Endodermal cell (in vitro differentiated cells): ENCODE measurements at regions not wholly inside any gene's neighbourhood (a gene's known extent, or its start where the extent isn't known, plus 50 kb on each side); places are given as distances from the start of the nearest gene placed in this dataset.

Source experiments
- DNase-seq: peaks from one replicate; pipeline ENCODE4 v3.0.0-alpha.2; 2017
- H3K27ac ChIP-seq: 2 replicates; pipeline ENCODE4 v1.5.1; 2013; ENCODE audit warnings: mild to moderate bottlenecking, low read depth, low read length, moderate library complexity
- H3K27me3 ChIP-seq: 2 replicates; pipeline ENCODE4 v1.6.1; 2013; ENCODE audit warnings: mild to moderate bottlenecking, low read length, moderate library complexity; ENCODE audit not compliant: insufficient read depth, control insufficient read depth, poor library complexity, severe bottlenecking
- H3K36me3 ChIP-seq: 2 replicates; pipeline ENCODE4 v1.7.0; 2013; ENCODE audit warnings: mild to moderate bottlenecking, low read length, moderate library complexity; ENCODE audit not compliant: control insufficient read depth, insufficient read depth
- H3K4me1 ChIP-seq: one replicate; pipeline ENCODE4 v1.7.0; 2013; ENCODE audit warnings: low read length; ENCODE audit not compliant: control insufficient read depth, insufficient read depth
- H3K4me3 ChIP-seq: 2 replicates; pipeline ENCODE4 v1.5.1; 2013; ENCODE audit warnings: mild to moderate bottlenecking, low read length, moderate library complexity
- H3K9ac ChIP-seq: 2 replicates; pipeline ENCODE4 v1.6.1; 2013; ENCODE audit warnings: mild to moderate bottlenecking, low read length, moderate library complexity; ENCODE audit not compliant: poor library complexity, severe bottlenecking; ENCODE audit errors: extremely low read depth
- H3K9me3 ChIP-seq: 2 replicates; pipeline ENCODE4 v1.6.1; 2013; ENCODE audit warnings: mild to moderate bottlenecking, low read length, moderate library complexity; ENCODE audit not compliant: control insufficient read depth
- H3K27ac Mint-ChIP-seq: 2 replicates; pipeline ENCODE4 v1.8.0; 2020; ENCODE audit warnings: mixed read lengths
- H3K27me3 Mint-ChIP-seq: 2 replicates; pipeline ENCODE4 v1.8.0; 2021; ENCODE audit warnings: mild to moderate bottlenecking, mixed read lengths; ENCODE audit not compliant: insufficient read depth
- H3K36me3 Mint-ChIP-seq: 2 replicates; pipeline ENCODE4 v1.8.0; 2020; ENCODE audit warnings: low read depth, mixed read lengths
- H3K4me1 Mint-ChIP-seq: 2 replicates; pipeline ENCODE4 v1.8.0; 2020; ENCODE audit warnings: mixed read lengths
- H3K4me3 Mint-ChIP-seq: 2 replicates; pipeline ENCODE4 v1.8.0; 2020; ENCODE audit warnings: mild to moderate bottlenecking, moderate library complexity, mixed read lengths
- H3K9me3 Mint-ChIP-seq: 2 replicates; pipeline ENCODE4 v1.8.0; 2020; ENCODE audit warnings: mild to moderate bottlenecking, mixed read lengths
- WGBS, 2 experiments: methylation state at CpG; one replicate each; pipeline versions ENCODE4 v1.1.5 to v1.1.7; 2013; ENCODE audit warnings: missing lambda C conversion rate in 2 of 2, mixed read lengths in 1 of 2; ENCODE audit not compliant: insufficient coverage in 1 of 2, insufficient read length in 1 of 2; 5-methylcytosine and 5-hydroxymethylcytosine counted together
- TF ChIP-seq, protein P1 (sequence below): fragments of 200-600 bp; sonication (generic); conservative IDR thresholded peaks from 2 replicates; pipeline ENCODE4 v1.5.0; 2021; ENCODE audit warnings: antibody characterized with exemption, mild to moderate bottlenecking

DNA sequence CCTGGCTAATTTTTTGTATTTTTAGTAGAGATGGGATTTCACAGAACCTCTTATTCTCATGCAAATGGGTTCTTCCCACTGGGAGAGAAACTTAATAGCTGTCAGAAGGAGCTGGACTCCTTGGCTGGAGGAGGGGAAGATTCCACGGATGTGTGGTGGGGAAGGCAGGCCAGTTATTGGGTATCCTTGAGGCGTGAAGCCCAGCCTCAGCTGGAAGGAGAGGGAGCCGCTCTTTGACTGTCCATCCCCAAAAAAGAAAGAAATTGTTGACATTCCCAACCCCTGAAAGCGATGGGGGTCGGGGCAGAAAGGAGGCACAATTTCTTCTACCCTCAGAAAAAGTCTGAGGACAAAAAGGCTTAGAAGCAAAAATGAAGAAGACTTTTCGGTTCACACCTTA is 983.1 kb upstream of the PABPC4L start:
- Histone ChIP-seq H3K27ac (no peak overlapping the region), H3K9me3 (peaks cover 8% of the 10 kb centered on the region), H3K27me3 (no peaks in the 10 kb centered on the region), H3K4me1 (no peaks in the 10 kb centered on the region), H3K4me3 (no peak overlapping the region), H3K36me3 (no peaks in the 10 kb centered on the region), H3K9ac (no peak overlapping the region)
- WGBS, 2 experiments, result 47 to 72% methylated on average over 3 to 6 of the region's 6 CpGs
- Mint-ChIP-seq H3K27ac (no peak overlapping the region), H3K27me3 (no peaks in the 10 kb centered on the region), H3K4me1 (peaks cover 10% of the 10 kb centered on the region), H3K36me3 (no peaks in the 10 kb centered on the region), H3K9me3 (peaks cover 32% of the 10 kb centered on the region), H3K4me3 (no peak overlapping the region)
- TF ChIP-seq, protein P1, sequence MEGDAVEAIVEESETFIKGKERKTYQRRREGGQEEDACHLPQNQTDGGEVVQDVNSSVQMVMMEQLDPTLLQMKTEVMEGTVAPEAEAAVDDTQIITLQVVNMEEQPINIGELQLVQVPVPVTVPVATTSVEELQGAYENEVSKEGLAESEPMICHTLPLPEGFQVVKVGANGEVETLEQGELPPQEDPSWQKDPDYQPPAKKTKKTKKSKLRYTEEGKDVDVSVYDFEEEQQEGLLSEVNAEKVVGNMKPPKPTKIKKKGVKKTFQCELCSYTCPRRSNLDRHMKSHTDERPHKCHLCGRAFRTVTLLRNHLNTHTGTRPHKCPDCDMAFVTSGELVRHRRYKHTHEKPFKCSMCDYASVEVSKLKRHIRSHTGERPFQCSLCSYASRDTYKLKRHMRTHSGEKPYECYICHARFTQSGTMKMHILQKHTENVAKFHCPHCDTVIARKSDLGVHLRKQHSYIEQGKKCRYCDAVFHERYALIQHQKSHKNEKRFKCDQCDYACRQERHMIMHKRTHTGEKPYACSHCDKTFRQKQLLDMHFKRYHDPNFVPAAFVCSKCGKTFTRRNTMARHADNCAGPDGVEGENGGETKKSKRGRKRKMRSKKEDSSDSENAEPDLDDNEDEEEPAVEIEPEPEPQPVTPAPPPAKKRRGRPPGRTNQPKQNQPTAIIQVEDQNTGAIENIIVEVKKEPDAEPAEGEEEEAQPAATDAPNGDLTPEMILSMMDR, result no peak
- DNase-seq, result peak; percentile 60

DNA sequence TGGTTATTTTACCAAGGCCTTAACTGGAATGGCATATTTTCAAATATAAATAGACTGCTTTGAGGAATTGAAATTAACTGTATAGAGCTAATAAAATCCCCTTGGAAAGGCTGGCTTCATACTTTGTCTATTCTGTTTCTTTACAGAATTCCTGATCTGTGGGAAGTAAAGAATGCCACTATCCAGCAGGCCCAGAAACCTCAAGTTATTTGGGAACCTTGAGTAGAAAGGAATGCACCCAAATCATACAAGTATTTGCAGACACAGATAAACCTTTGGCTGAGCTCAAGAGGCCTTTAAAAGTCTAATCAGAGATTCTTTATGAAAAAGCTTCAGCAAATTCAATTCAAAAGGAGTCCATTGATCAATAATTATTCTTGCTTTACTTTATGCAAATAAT is 975.7 kb upstream of the PABPC4L start:
- no peak overlapping the region for H3K4me3 ChIP-seq
- H3K9me3 ChIP-seq, result peaks cover 10% of the 10 kb centered on the region
- no peak for DNase-seq
- Mint-ChIP-seq H3K9me3 (peaks cover 35% of the 10 kb centered on the region), H3K27me3 (no peaks in the 10 kb centered on the region), H3K27ac (no peak overlapping the region), H3K36me3 (peaks cover 7% of the 10 kb centered on the region), H3K4me3 (no peak overlapping the region), H3K4me1 (no peaks in the 10 kb centered on the region)
- no peaks in the 10 kb centered on the region for H3K27me3 ChIP-seq
- no peaks in the 10 kb centered on the region for H3K4me1 ChIP-seq
- no peak overlapping the region for H3K27ac ChIP-seq
- TF ChIP-seq, protein P1, result no peak
- H3K9ac ChIP-seq, result no peak overlapping the region
- no peaks in the 10 kb centered on the region for H3K36me3 ChIP-seq

DNA sequence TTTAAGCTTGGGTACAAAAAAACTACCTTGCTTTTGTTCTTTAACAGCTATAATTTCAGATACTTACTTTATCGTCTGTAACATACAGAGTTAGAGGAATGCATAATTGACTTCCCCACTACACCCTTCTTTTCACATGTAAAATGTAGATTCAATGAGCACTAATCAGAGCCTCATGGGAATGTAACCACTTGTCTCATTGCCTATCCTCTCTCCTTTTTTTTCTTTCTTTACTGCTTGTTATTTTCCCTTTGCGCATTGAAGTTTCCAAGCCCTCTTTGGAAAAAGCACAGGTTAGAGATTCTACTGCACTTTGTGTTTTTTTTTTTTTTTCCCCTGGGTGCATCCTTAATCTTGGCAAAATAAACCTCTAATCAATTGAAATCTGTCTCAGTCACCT is 965.1 kb upstream of the PABPC4L start:
- Mint-ChIP-seq H3K4me1 (peaks cover 9% of the 10 kb centered on the region), H3K27ac (peak overlapping the region; percentile 70), H3K4me3 (no peak overlapping the region), H3K9me3 (peaks cover 16% of the 10 kb centered on the region), H3K27me3 (no peaks in the 10 kb centered on the region), H3K36me3 (peaks cover under 1% of the 10 kb centered on the region)
- DNase-seq, result no peak
- Histone ChIP-seq H3K4me3 (no peak overlapping the region), H3K27ac (no peak overlapping the region), H3K9me3 (no peaks in the 10 kb centered on the region), H3K4me1 (no peaks in the 10 kb centered on the region), H3K27me3 (no peaks in the 10 kb centered on the region), H3K36me3 (no peaks in the 10 kb centered on the region), H3K9ac (no peak overlapping the region)
- 88 to 100% methylated on average over 2 of the region's 2 CpGs for whole genome bisulfite sequencing, 2 experiments
- TF ChIP-seq, protein P1, result no peak
